Thyroid gland (tissue), 4 donors: ENCODE measurements at regions not wholly inside any gene's neighbourhood (a gene's known extent, or its start where the extent isn't known, plus 50 kb on each side); places are given as distances from the start of the nearest gene placed in this dataset.

ENCODE experiments used
- DNase-seq, 2 donors: peaks; one replicate each; pipeline ENCODE4 v3.0.0-alpha.2; 2019
- H3K27ac ChIP-seq, 3 donors: fragments of 200-600 bp; sonication (generic); 1 replicate in 2 of 3; 2 replicates in 1 of 3; pipeline ENCODE4 v1.5.1; 2016 to 2019; ENCODE audit warnings: mild to moderate bottlenecking in 1 of 3, moderate library complexity in 1 of 3
- H3K27me3 ChIP-seq: fragments of 200-600 bp; sonication (generic); one replicate; pipeline ENCODE4 v1.5.1; 2019
- H3K36me3 ChIP-seq, 2 donors: fragments of 200-600 bp; sonication (generic); one replicate each; pipeline ENCODE4 v1.5.1; 2016 to 2019
- H3K4me1 ChIP-seq, 2 donors: fragments of 200-600 bp; sonication (generic); one replicate each; pipeline ENCODE4 v1.5.1; 2017 to 2019
- H3K4me3 ChIP-seq, 3 donors: fragments of 200-600 bp; sonication (generic); replicated peaks in 1 of 3; 1 replicate in 2 of 3; 2 replicates in 1 of 3; pipeline ENCODE4 v1.5.1; 2016; ENCODE audit warnings: mild to moderate bottlenecking in 1 of 3
- H3K9me3 ChIP-seq: fragments of 200-600 bp; sonication (generic); one replicate; pipeline ENCODE4 v1.5.1; 2017
- POLR2A ChIP-seq, 2 donors: fragments of 450-650 bp; IDR thresholded peaks; one replicate each; pipeline ENCODE4 v1.6.1; 2017; ENCODE audit warnings: antibody characterized with exemption in 2 of 2, mild to moderate bottlenecking in 2 of 2, moderate library complexity in 1 of 2
- WGBS, 2 donors: methylation state at CpG; one replicate each; pipeline ENCODE4 v1.1.5; 2017; 5-methylcytosine and 5-hydroxymethylcytosine counted together
- intact Hi-C: fragments of 100-400 bp; cut with DNase I; formaldehyde crosslinking; loops from one replicate; pipeline ENCODE4 v1.15.1; 2023
- TF ChIP-seq, protein P1 (sequence below), 6 experiments: fragments of 200-600 bp in 3 of 6; fragments of 450-650 bp in 3 of 6; sonication (generic) in 3 of 6; IDR thresholded peaks; one replicate each; pipeline ENCODE4 v1.5.1; 2016 to 2019; ENCODE audit warnings: antibody characterized with exemption in 6 of 6, mild to moderate bottlenecking in 2 of 6, inconsistent platforms in 1 of 6, moderate library complexity in 1 of 6

- H3K36me3 ChIP-seq: no peaks in the 10 kb centered on the region
- H3K9me3 ChIP-seq: no peaks in the 10 kb centered on the region
- H3K4me3 ChIP-seq: no peak overlapping the region
- TF ChIP-seq POLR2A (IDR thresholded peaks at IDR 0.05): no peak
- TF ChIP-seq, protein P1, sequence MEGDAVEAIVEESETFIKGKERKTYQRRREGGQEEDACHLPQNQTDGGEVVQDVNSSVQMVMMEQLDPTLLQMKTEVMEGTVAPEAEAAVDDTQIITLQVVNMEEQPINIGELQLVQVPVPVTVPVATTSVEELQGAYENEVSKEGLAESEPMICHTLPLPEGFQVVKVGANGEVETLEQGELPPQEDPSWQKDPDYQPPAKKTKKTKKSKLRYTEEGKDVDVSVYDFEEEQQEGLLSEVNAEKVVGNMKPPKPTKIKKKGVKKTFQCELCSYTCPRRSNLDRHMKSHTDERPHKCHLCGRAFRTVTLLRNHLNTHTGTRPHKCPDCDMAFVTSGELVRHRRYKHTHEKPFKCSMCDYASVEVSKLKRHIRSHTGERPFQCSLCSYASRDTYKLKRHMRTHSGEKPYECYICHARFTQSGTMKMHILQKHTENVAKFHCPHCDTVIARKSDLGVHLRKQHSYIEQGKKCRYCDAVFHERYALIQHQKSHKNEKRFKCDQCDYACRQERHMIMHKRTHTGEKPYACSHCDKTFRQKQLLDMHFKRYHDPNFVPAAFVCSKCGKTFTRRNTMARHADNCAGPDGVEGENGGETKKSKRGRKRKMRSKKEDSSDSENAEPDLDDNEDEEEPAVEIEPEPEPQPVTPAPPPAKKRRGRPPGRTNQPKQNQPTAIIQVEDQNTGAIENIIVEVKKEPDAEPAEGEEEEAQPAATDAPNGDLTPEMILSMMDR (IDR thresholded peaks at IDR 0.05): no peak
- no peaks in the 10 kb centered on the region for H3K4me1 ChIP-seq
- DNase-seq: no peak
- WGBS, 2 donors: 65 to 68% methylated on average over 2 of the region's 2 CpGs
- H3K27ac ChIP-seq: no peak overlapping the region
- intact Hi-C loops: no loop called here
- no peaks in the 10 kb centered on the region for H3K27me3 ChIP-seq
These were observed 132.7 kb upstream of the GMDS start for GRCh38 chr6:2378046-2378657.

DNA sequence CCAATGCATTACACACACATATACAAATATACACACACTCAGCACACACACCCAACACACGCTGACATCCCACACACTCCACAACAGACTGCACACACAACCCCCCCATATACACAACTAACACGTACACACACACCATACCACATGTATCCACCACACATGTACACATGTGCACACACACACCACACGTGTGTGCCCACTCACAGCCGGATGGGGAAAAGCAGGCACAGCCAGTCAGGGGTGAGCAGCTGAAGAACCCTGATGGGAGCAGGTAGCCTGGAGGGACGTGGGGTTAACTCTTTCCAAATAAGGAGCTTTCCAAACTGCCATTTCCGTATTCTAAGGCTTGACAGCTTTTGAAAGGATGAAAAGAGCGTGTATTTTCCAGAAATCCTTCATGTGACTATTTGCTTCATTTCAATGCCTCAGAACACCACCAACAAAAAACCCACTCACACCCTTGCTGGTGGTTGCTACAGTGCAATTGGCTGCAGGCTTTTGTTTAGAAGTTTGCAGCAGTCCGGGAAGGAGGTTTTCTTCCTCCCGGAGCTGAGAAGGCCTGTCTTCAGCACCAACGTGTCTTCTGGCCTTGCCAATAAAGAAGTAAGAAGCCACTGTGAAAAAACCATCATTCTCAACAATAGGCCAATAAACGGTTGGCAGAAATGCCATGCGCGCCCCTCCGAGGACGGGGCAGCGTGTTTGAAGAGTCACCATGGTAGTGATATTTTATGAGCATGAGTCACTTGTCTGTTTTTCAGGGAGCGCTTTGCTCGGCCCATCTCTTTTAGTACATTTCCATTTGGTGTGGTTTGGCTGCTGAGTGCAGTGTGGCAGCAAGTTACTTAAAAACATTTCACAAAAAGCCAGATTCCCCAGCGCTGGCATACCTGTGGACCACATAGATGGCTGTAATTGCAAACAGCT is 131.3 kb upstream of the GMDS start:
- TF ChIP-seq POLR2A (IDR thresholded peaks at IDR 0.05): no peak
- TF ChIP-seq, protein P1 (IDR thresholded peaks at IDR 0.05): no peak
- no peak for DNase-seq
- H3K36me3 ChIP-seq: no peaks in the 10 kb centered on the region
- intact Hi-C loops: no loop called here
- no peak overlapping the region for H3K27ac ChIP-seq
- H3K9me3 ChIP-seq: no peaks in the 10 kb centered on the region
- H3K4me3 ChIP-seq: no peak overlapping the region
- no peaks in the 10 kb centered on the region for H3K27me3 ChIP-seq
- WGBS, 2 donors: 89% methylated on average over 19 of the region's 19 CpGs
- H3K4me1 ChIP-seq: no peaks in the 10 kb centered on the region

- no peaks in the 10 kb centered on the region for H3K36me3 ChIP-seq
- H3K27me3 ChIP-seq: no peaks in the 10 kb centered on the region
- intact Hi-C loops: no loop called here
- H3K4me3 ChIP-seq: no peak overlapping the region
- no peak for DNase-seq
- H3K4me1 ChIP-seq: no peaks in the 10 kb centered on the region
- TF ChIP-seq, protein P1 (IDR thresholded peaks at IDR 0.05): no peak
- TF ChIP-seq POLR2A (IDR thresholded peaks at IDR 0.05): no peak
- H3K9me3 ChIP-seq: no peaks in the 10 kb centered on the region
- no peak overlapping the region for H3K27ac ChIP-seq
- 91 to 95% methylated on average over 17 of the region's 17 CpGs for WGBS, 2 donors
These were observed 130.0 kb upstream of the GMDS start for GRCh38 chr6:2375443-2375842.

DNA sequence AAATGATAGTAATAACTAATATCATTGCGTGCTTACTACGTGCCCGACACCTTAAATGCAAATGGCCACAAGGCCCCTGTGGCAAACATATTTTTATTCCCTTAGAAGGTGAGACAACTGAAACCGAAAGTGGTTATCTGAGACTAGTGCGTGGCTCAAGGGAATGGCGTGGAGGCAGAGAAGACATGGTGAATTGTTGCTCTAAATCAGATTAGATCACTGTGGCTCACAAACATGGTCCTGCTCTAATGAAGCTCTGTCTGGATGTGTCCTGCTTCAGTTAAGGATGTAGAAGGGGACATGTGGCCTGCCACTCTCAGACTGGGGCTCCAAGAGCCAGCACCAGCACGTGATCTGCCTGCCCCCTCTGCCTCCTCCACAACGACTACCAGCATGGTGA is 124.2 kb upstream of the GMDS start:
- Histone ChIP-seq H3K36me3 (no peaks in the 10 kb centered on the region), H3K27me3 (no peaks in the 10 kb centered on the region), H3K9me3 (no peaks in the 10 kb centered on the region), H3K4me3 (no peak overlapping the region), H3K4me1 (no peaks in the 10 kb centered on the region), H3K27ac (no peak overlapping the region)
- WGBS, 2 donors: 94 to 97% methylated on average over 6 to 8 of the region's 8 CpGs
- intact Hi-C loops: no loop called here
- TF ChIP-seq POLR2A (IDR thresholded peaks at IDR 0.05): no peak
- TF ChIP-seq, protein P1 (IDR thresholded peaks at IDR 0.05): no peak
- DNase-seq: no peak

- no peak for DNase-seq
- intact Hi-C loops: no loop called here
- WGBS, 2 donors: 45 to 54% methylated on average over 3 of the region's 3 CpGs
- H3K9me3 ChIP-seq: no peaks in the 10 kb centered on the region
- TF ChIP-seq POLR2A (IDR thresholded peaks at IDR 0.05): no peak
- TF ChIP-seq, protein P1 (IDR thresholded peaks at IDR 0.05): no peak
- no peaks in the 10 kb centered on the region for H3K27me3 ChIP-seq
- H3K4me1 ChIP-seq: no peaks in the 10 kb centered on the region
- no peak overlapping the region for H3K4me3 ChIP-seq
- H3K27ac ChIP-seq: no peak overlapping the region
- no peaks in the 10 kb centered on the region for H3K36me3 ChIP-seq
These were observed 117.8 kb upstream of the GMDS start for GRCh38 chr6:2363211-2363610.
